GM21423 (cell line): ENCODE measurements at regions not wholly inside any gene's neighbourhood (a gene's known extent, or its start where the extent isn't known, plus 50 kb on each side); places are given as distances from the start of the nearest gene placed in this dataset.
A peak's percentile ranks its signal among the peaks of the same experiment; 100 is the strongest.

Experiments used
- ATAC-seq: cut with Tn5 transposase; IDR thresholded peaks from one replicate; pipeline ENCODE4 v1.9.1; 2021; ENCODE audit warnings: mild to moderate bottlenecking, moderate library complexity; ENCODE audit not compliant: unreplicated experiment

DNA sequence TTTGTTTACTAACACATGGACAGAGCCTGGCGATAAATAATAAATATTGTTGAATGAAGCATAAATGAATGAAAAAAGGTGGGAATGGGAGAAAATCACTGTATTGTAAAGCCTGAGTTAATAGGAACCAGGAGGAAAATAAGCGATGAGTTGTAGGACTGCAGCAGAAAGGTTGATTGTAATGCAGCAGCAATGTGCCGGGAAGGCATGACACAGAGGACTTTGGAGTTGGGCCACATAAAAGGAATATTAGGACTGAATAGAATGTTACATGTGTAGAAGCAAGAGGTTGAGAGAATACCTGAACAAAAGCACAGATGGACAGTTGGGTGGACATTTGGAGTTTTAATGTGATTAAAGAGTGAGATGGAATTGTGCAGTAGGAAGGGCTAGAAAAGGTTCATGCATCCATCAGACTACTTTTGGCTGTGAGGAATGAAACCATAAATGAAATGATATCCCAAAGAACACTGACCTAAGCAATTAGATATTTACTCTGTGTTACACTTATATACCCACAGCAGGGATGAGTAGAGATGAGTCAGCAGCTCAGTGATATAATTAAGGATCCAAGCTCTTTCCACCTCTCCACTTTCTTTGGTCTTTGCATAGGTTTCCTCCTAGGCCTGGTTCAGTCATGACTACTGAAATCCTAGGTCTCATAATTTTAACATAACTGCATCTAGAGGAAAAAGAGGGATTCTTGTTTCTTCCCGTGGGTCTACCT lies 55.4 kb downstream of the CCER1 start:
- no peak for ATAC-seq

GRCh38 chr12:90897986-90898385 lies 57.0 kb downstream of the CCER1 start:
- ATAC-seq: no peak

DNA sequence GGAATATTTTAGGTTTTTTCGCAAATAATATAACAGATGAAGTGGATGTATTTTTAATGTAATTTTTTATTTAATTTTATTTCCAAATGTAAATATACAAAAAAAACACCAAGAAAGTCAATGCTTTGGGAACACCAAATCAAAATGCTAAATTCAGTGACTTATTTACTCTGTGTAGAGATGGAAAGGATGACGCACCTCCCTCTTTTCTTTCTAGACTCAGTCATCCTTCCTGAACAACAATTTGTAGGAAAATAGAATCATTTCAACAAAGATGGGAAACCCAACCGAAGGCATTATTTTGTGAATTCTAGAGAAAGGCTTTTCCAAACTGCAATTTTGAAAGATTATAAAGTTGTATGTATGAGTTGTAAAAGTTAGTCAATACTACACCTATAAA lies 57.7 kb downstream of the CCER1 start:
- no peak for ATAC-seq

DNA sequence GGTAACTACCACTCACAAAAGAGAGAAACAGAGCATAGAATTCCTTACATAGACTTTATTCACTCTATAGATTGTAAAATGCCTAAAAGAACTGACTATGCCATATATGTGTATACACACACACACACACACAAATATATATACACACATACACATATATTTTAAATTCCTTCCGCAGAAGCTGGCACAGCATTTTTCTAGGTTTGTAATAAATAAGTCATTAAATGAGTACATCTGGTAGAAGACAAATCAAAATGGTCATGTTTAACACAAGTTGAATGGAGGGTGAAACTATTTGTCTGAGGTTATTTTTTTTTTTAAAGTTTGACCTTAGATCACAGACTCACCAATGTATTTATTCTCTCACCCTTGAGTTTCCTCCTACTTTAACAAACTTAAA lies 58.2 kb downstream of the CCER1 start:
- ATAC-seq: no peak

- no peak for ATAC-seq
These were observed 58.8 kb downstream of the CCER1 start for GRCh38 chr12:90896164-90896563.

GRCh38 chr12:90888316-90888715 lies 66.7 kb downstream of the CCER1 start:
- no peak for ATAC-seq

GRCh38 chr12:90883456-90883855 lies 71.5 kb downstream of the CCER1 start:
- ATAC-seq: no peak

DNA sequence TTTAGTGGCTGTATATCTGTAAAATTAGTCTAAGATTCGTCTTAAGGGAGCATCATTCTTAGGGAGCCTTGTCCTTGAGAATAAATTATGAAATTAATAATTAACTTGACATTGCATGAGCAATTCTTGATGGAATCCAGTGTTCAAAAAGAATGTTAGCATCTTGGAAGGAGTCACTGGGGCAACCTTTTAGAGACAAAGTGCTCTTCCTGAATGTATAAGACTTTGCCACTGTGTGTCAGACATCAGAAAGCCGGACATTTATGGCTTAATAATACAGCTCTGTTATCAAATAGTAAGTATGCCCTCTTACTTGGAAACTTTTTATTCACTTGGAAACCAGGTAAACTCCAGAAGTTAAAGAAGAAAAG lies 83.3 kb downstream of the CCER1 start:
- ATAC-seq: no peak

DNA sequence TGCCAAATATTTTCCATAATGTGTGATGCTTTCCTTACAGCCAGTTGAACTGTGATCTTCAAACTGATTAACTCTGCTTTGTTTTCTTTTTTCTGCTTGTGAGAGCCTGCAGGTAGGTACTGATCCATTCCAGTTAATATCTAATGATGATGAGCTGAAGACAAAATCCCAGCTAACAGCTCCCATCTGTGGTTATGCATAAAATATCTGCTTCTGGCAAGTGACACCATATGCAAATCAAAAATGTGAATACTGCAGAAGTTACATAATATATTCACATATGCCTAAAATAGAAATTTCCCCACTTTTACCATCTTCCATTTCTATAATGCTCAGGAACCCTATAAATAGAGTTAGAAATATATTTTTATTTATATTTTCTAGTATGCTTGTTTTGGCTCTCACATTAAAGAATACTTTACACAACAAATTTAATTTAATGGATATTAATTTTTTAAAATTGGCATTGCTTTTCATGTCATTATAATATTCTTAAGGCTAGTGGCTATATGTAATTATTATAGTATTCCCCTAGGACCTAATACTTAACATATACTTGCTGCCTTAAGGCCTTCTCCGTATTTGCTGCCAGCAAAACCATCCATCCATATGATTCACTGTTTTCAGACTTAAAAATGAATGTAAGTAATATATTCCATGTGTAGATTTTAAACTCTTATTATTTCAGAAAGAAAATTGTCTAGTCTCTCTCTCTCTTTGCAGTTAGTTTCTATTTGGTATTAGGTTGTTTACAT lies 83.8 kb downstream of the CCER1 start:
- no peak for ATAC-seq

- no peak for ATAC-seq
These were observed 86.3 kb downstream of the CCER1 start for GRCh38 chr12:90868626-90869025.

GRCh38 chr12:90859591-90859990 lies 95.4 kb downstream of the CCER1 start:
- ATAC-seq: no peak

- no peak for ATAC-seq
These were observed 96.7 kb downstream of the CCER1 start for GRCh38 chr12:90858252-90858651.

DNA sequence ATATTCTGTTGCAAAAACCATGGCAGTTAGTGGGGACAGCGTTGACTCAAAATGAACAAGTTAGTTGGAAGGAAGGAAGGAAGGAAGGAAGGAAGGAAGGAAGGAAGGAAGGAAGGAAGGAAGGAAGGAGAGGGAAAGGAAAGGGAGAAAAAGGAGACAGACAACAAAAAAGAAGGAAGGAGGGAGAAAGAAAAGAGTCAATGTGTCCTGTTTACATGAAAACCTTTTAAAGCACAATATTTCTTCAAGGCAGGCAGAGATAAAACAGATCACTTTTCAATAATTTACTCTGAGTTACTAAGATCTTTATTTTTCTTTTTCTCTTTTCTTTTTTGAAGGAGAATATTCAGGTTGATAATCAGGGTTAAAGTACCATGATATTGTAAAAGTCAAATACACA lies 99.4 kb downstream of the CCER1 start:
- no peak for ATAC-seq

GRCh38 chr12:90854136-90854689 lies 100.8 kb downstream of the CCER1 start:
- peak; percentile 67 for ATAC-seq

DNA sequence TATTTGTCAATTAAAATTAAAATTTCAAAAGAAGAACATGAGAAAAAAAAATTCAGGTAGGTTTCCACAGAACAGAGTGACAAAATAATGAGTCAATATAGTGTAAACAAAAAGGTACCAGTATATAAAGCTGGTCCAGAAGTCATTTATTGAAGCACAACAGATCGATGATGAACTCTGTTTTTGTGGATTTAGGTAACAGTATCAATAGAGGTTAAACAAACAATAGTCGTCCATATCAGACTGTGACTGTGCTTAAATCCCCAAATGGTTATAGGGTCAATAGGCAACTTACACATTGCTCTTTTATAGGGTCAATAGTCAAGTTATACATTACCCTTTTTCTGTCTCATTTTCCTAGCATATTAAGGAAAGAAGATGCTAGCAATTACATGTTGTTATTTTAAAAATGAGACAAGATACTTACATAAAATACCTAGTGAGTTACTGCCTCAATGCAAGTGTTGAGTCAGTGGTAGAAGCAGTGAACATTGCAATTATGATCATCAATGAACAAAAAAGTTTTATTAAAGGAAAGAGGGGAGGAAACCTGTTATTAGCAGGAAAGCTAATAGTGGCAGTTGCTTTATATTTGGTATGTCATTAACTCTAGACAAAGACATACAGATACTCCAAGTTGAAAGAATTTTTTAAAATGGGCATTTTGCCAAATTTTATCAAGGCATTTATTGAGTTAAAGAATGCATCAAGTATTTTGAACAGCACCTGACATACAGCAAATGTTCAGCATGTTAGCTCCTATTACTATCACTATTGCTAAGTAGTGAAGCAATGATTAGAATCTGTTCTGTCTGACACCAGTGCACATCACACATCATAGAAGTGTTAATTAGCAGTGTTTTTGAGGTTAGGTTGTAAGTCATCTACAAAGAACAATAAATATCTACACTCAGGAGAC lies 102.9 kb downstream of the CCER1 start:
- no peak for ATAC-seq

GRCh38 chr12:90842477-90842876 lies 112.5 kb downstream of the CCER1 start:
- no peak for ATAC-seq

GRCh38 chr12:90841336-90841735 lies 113.6 kb downstream of the CCER1 start:
- ATAC-seq: no peak

- ATAC-seq: no peak
These were observed 115.6 kb downstream of the CCER1 start for GRCh38 chr12:90839346-90839745.

- no peak for ATAC-seq
These were observed 118.3 kb downstream of the CCER1 start for GRCh38 chr12:90836689-90837088.

GRCh38 chr12:90833228-90833627 lies 121.7 kb downstream of the CCER1 start:
- no peak for ATAC-seq

GRCh38 chr12:90832427-90832826 lies 122.5 kb downstream of the CCER1 start:
- ATAC-seq: no peak
